Left ventricle myocardium inferior (tissue), 1 donor: ENCODE measurements at regions not wholly inside any gene's neighbourhood (a gene's known extent, or its start where the extent isn't known, plus 50 kb on each side); places are given as distances from the start of the nearest gene placed in this dataset.

Experiments
- DNase-seq: peaks from one replicate; pipeline ENCODE4 v3.0.0-alpha.2; 2020
- H3K27ac ChIP-seq: fragments of 200-600 bp; replicated peaks from 2 replicates; pipeline ENCODE4 v1.8.0; 2021
- H3K27me3 ChIP-seq: fragments of 200-600 bp; 2 replicates; pipeline ENCODE4 v1.8.0; 2021; ENCODE audit warnings: low read depth
- H3K36me3 ChIP-seq: fragments of 200-600 bp; 2 replicates; pipeline ENCODE4 v1.8.0; 2021
- H3K4me1 ChIP-seq: fragments of 200-600 bp; 2 replicates; pipeline ENCODE4 v1.8.0; 2021
- H3K4me3 ChIP-seq: fragments of 200-600 bp; 2 replicates; pipeline ENCODE4 v1.8.0; 2021; ENCODE audit warnings: mild to moderate bottlenecking, moderate library complexity
- H3K9me3 ChIP-seq: fragments of 200-600 bp; replicated peaks from 2 replicates; pipeline ENCODE4 v1.8.0; 2021
- intact Hi-C: fragments of 100-400 bp; cut with micrococcal nuclease; formaldehyde crosslinking; loops from one replicate; pipeline ENCODE4 v1.11.0; 2022
- TF ChIP-seq, protein P1 (sequence below): fragments of 200-600 bp; IDR thresholded peaks from 2 replicates; pipeline ENCODE4 v1.8.0; 2021; ENCODE audit warnings: antibody characterized with exemption, mild to moderate bottlenecking, borderline replicate concordance
- donor health status: DM: no; HTN: yes; CAD: no; lungs with severe emphysema.

DNA sequence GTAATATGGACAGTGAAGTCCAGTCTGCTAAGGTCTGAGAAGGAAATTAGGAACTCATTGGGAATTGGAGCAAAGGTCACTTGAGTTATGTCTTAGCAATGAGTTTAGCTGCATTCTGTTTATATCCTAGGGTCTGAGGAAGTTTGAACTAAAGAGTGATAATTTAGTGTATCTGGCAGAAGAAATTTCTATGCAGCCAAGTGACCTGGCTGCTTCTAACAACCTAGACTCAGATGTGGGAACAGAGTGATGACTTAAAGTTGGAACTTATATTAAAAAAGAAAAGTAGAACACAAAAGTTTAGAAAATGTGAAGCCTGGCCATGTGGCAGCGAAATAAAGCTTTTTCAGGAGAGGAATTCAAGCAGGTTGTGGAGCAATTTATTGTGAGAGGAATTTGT, 106.2 kb downstream of the PRDM9 start:
- TF ChIP-seq, protein P1, sequence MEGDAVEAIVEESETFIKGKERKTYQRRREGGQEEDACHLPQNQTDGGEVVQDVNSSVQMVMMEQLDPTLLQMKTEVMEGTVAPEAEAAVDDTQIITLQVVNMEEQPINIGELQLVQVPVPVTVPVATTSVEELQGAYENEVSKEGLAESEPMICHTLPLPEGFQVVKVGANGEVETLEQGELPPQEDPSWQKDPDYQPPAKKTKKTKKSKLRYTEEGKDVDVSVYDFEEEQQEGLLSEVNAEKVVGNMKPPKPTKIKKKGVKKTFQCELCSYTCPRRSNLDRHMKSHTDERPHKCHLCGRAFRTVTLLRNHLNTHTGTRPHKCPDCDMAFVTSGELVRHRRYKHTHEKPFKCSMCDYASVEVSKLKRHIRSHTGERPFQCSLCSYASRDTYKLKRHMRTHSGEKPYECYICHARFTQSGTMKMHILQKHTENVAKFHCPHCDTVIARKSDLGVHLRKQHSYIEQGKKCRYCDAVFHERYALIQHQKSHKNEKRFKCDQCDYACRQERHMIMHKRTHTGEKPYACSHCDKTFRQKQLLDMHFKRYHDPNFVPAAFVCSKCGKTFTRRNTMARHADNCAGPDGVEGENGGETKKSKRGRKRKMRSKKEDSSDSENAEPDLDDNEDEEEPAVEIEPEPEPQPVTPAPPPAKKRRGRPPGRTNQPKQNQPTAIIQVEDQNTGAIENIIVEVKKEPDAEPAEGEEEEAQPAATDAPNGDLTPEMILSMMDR: no peak
- no peaks in the 10 kb centered on the region for H3K36me3 ChIP-seq
- H3K4me3 ChIP-seq: no peak overlapping the region
- peaks cover 9% of the 10 kb centered on the region for H3K9me3 ChIP-seq
- H3K4me1 ChIP-seq: no peaks in the 10 kb centered on the region
- H3K27me3 ChIP-seq: no peaks in the 10 kb centered on the region
- DNase-seq: no peak
- H3K27ac ChIP-seq: no peak overlapping the region
- intact Hi-C loops: no loop called here

- H3K27me3 ChIP-seq: no peaks in the 10 kb centered on the region
- H3K4me3 ChIP-seq: no peak overlapping the region
- H3K4me1 ChIP-seq: no peaks in the 10 kb centered on the region
- intact Hi-C loops: no loop called here
- H3K9me3 ChIP-seq: peaks cover 9% of the 10 kb centered on the region
- TF ChIP-seq, protein P1: no peak
- no peak overlapping the region for H3K27ac ChIP-seq
- no peaks in the 10 kb centered on the region for H3K36me3 ChIP-seq
- DNase-seq: no peak
Measured at GRCh38 chr5:23614422-23614821, 107.0 kb downstream of the PRDM9 start.

- no peak overlapping the region for H3K27ac ChIP-seq
- intact Hi-C loops: no loop called here
- no peaks in the 10 kb centered on the region for H3K9me3 ChIP-seq
- no peaks in the 10 kb centered on the region for H3K36me3 ChIP-seq
- TF ChIP-seq, protein P1: no peak
- H3K4me3 ChIP-seq: no peak overlapping the region
- H3K4me1 ChIP-seq: no peaks in the 10 kb centered on the region
- no peaks in the 10 kb centered on the region for H3K27me3 ChIP-seq
- DNase-seq: no peak
Measured at GRCh38 chr5:23626961-23627360, 119.6 kb downstream of the PRDM9 start.

- no peaks in the 10 kb centered on the region for H3K36me3 ChIP-seq
- H3K4me1 ChIP-seq: no peaks in the 10 kb centered on the region
- no peaks in the 10 kb centered on the region for H3K9me3 ChIP-seq
- TF ChIP-seq, protein P1: no peak
- H3K27me3 ChIP-seq: no peaks in the 10 kb centered on the region
- H3K4me3 ChIP-seq: no peak overlapping the region
- DNase-seq: no peak
- intact Hi-C loops: no loop called here
- H3K27ac ChIP-seq: no peak overlapping the region
Measured at GRCh38 chr5:23627976-23628375, 120.6 kb downstream of the PRDM9 start.

- no peak for DNase-seq
- H3K27me3 ChIP-seq: no peaks in the 10 kb centered on the region
- H3K4me3 ChIP-seq: no peak overlapping the region
- H3K9me3 ChIP-seq: no peaks in the 10 kb centered on the region
- intact Hi-C loops: no loop called here
- H3K4me1 ChIP-seq: no peaks in the 10 kb centered on the region
- H3K36me3 ChIP-seq: no peaks in the 10 kb centered on the region
- TF ChIP-seq, protein P1: no peak
- H3K27ac ChIP-seq: no peak overlapping the region
Measured at GRCh38 chr5:23629396-23629795, 122.0 kb downstream of the PRDM9 start.
